Muscle layer of duodenum (tissue), 2 donors: ENCODE measurements at regions not wholly inside any gene's neighbourhood (a gene's known extent, or its start where the extent isn't known, plus 50 kb on each side); places are given as distances from the start of the nearest gene placed in this dataset.

Experiments used
- H3K27ac ChIP-seq: one replicate; pipeline ENCODE4 v1.7.0; 2013; ENCODE audit warnings: mild to moderate bottlenecking, low read length
- H3K27me3 ChIP-seq: one replicate; pipeline ENCODE4 v1.7.0; 2013; ENCODE audit warnings: low read depth, mild to moderate bottlenecking, control low read depth, low read length
- H3K36me3 ChIP-seq, 2 donors: one replicate each; pipeline ENCODE4 v1.7.0; 2013; ENCODE audit warnings: low read length in 2 of 2, control low read depth in 1 of 2, mild to moderate bottlenecking in 1 of 2; ENCODE audit not compliant: insufficient read depth in 2 of 2, control insufficient read depth in 1 of 2
- H3K4me1 ChIP-seq, 2 donors: one replicate each; pipeline ENCODE4 v1.7.0; 2013; ENCODE audit warnings: low read length in 2 of 2, mild to moderate bottlenecking in 2 of 2, control low read depth in 1 of 2, moderate library complexity in 1 of 2; ENCODE audit not compliant: insufficient read depth in 2 of 2, control insufficient read depth in 1 of 2
- H3K4me3 ChIP-seq, 2 donors: one replicate each; pipeline ENCODE4 v1.7.0; 2013; ENCODE audit warnings: low read length in 2 of 2, low read depth in 1 of 2, mild to moderate bottlenecking in 1 of 2
- H3K9me3 ChIP-seq, 2 donors: one replicate each; pipeline ENCODE4 v1.7.0; 2013; ENCODE audit warnings: low read length in 2 of 2, control low read depth in 1 of 2, mild to moderate bottlenecking in 1 of 2; ENCODE audit not compliant: control insufficient read depth in 1 of 2
- donor health status: healthy.

GRCh38 chr12:67573566-67573965, 75.0 kb upstream of the DYRK2 start:
- Histone ChIP-seq H3K27ac (no peak overlapping the region), H3K27me3 (no peaks in the 10 kb centered on the region), H3K9me3 (no peaks in the 10 kb centered on the region), H3K4me3 (no peak overlapping the region), H3K4me1 (no peaks in the 10 kb centered on the region), H3K36me3 (no peaks in the 10 kb centered on the region)

- Histone ChIP-seq H3K36me3 (no peaks in the 10 kb centered on the region), H3K4me1 (no peaks in the 10 kb centered on the region), H3K9me3 (no peaks in the 10 kb centered on the region), H3K27me3 (no peaks in the 10 kb centered on the region), H3K4me3 (no peak overlapping the region), H3K27ac (no peak overlapping the region)
Observed at GRCh38 chr12:67578976-67579661, 69.4 kb upstream of the DYRK2 start.

- Histone ChIP-seq H3K4me1 (no peaks in the 10 kb centered on the region), H3K9me3 (no peaks in the 10 kb centered on the region), H3K4me3 (no peak overlapping the region), H3K27me3 (no peaks in the 10 kb centered on the region), H3K36me3 (no peaks in the 10 kb centered on the region), H3K27ac (no peak overlapping the region)
Observed at GRCh38 chr12:67579662-67580003, 68.9 kb upstream of the DYRK2 start.

GRCh38 chr12:67582238-67582834, 66.2 kb upstream of the DYRK2 start:
- H3K27me3 ChIP-seq: no peaks in the 10 kb centered on the region
- H3K4me1 ChIP-seq: no peaks in the 10 kb centered on the region
- H3K36me3 ChIP-seq: no peaks in the 10 kb centered on the region
- no peak overlapping the region for H3K27ac ChIP-seq
- H3K4me3 ChIP-seq: no peak overlapping the region
- H3K9me3 ChIP-seq: no peaks in the 10 kb centered on the region

GRCh38 chr12:67582844-67583243, 65.7 kb upstream of the DYRK2 start:
- Histone ChIP-seq H3K4me3 (no peak overlapping the region), H3K27ac (no peak overlapping the region), H3K9me3 (no peaks in the 10 kb centered on the region), H3K36me3 (no peaks in the 10 kb centered on the region), H3K4me1 (no peaks in the 10 kb centered on the region), H3K27me3 (no peaks in the 10 kb centered on the region)

GRCh38 chr12:67586951-67587350, 61.6 kb upstream of the DYRK2 start:
- H3K4me3 ChIP-seq: no peak overlapping the region
- H3K36me3 ChIP-seq: no peaks in the 10 kb centered on the region

GRCh38 chr12:67589078-67589477, 59.5 kb upstream of the DYRK2 start:
- Histone ChIP-seq H3K4me3 (no peak overlapping the region), H3K27me3 (no peaks in the 10 kb centered on the region)

More at GRCh38 chr12:67586951-67587350, 61.6 kb upstream of the DYRK2 start:
- no peaks in the 10 kb centered on the region for H3K9me3 ChIP-seq
- H3K27me3 ChIP-seq: no peaks in the 10 kb centered on the region
- H3K4me1 ChIP-seq: no peaks in the 10 kb centered on the region
- H3K27ac ChIP-seq: no peak overlapping the region

GRCh38 chr12:67590149-67590790, 58.3 kb upstream of the DYRK2 start:
- H3K36me3 ChIP-seq: no peaks in the 10 kb centered on the region
- peaks cover 5 to 7% of the 10 kb centered on the region in 2 donors for H3K4me1 ChIP-seq
- no peak overlapping the region for H3K27ac ChIP-seq
- H3K4me3 ChIP-seq: no peak overlapping the region
- no peaks in the 10 kb centered on the region for H3K27me3 ChIP-seq
- no peaks in the 10 kb centered on the region for H3K9me3 ChIP-seq

More at GRCh38 chr12:67589078-67589477, 59.5 kb upstream of the DYRK2 start:
- Histone ChIP-seq H3K4me1 (peaks cover 5 to 7% of the 10 kb centered on the region in 2 donors), H3K9me3 (no peaks in the 10 kb centered on the region), H3K27ac (no peak overlapping the region), H3K36me3 (no peaks in the 10 kb centered on the region)

- H3K4me3 ChIP-seq: no peak overlapping the region
- H3K4me1 ChIP-seq: peaks cover 5 to 7% of the 10 kb centered on the region in 2 donors
- H3K27me3 ChIP-seq: no peaks in the 10 kb centered on the region
- no peaks in the 10 kb centered on the region for H3K9me3 ChIP-seq
- no peak overlapping the region for H3K27ac ChIP-seq
- H3K36me3 ChIP-seq: no peaks in the 10 kb centered on the region
Observed at GRCh38 chr12:67592228-67593011, 56.1 kb upstream of the DYRK2 start.

GRCh38 chr12:67593041-67593440, 55.5 kb upstream of the DYRK2 start:
- peaks cover 5 to 7% of the 10 kb centered on the region in 2 donors for H3K4me1 ChIP-seq
- H3K27me3 ChIP-seq: no peaks in the 10 kb centered on the region
- no peaks in the 10 kb centered on the region for H3K9me3 ChIP-seq
- no peak overlapping the region for H3K4me3 ChIP-seq
- no peaks in the 10 kb centered on the region for H3K36me3 ChIP-seq
- H3K27ac ChIP-seq: no peak overlapping the region
